Common myeloid progenitor, CD34-positive (primary cell): ENCODE measurements at regions not wholly inside any gene's neighbourhood (a gene's known extent, or its start where the extent isn't known, plus 50 kb on each side); places are given as distances from the start of the nearest gene placed in this dataset.
A peak's percentile ranks its signal among the peaks of the same experiment; 100 is the strongest.

Source experiments
- CTCF ChIA-PET: fragments of 350-600 bp; sonication (Branson Sonifier 250); formaldehyde crosslinking; loops from one replicate; lab custom pipeline; 2021; ENCODE audit warnings: antibody characterized with exemption; lab: Charles Lee
- POLR2A ChIA-PET: fragments of 350-600 bp; sonication (Branson Sonifier 250); formaldehyde crosslinking; loops from one replicate; lab custom pipeline; 2021; ENCODE audit warnings: antibody characterized with exemption; lab: Charles Lee
- DNase-seq, 3 donors: peaks; one replicate each; pipeline versions ENCODE4 v3.0.0 to v3.0.0-alpha.2; 2013
- H3K27ac ChIP-seq, 2 experiments: 1 replicate in 1 of 2; 2 replicates in 1 of 2; pipeline ENCODE4 v1.7.0; 2013; ENCODE audit warnings: inconsistent platforms in 2 of 2, low read length in 2 of 2, mild to moderate bottlenecking in 2 of 2, low read depth in 1 of 2, moderate library complexity in 1 of 2; ENCODE audit not compliant: severe bottlenecking in 2 of 2, insufficient read depth in 1 of 2, poor library complexity in 1 of 2
- H3K27me3 ChIP-seq, 5 experiments: replicated peaks in 2 of 5; 1 replicate in 3 of 5; 2 replicates in 2 of 5; pipeline versions ENCODE4 v1.6.1 to v1.7.0; 2013; ENCODE audit warnings: low read length in 4 of 5, mild to moderate bottlenecking in 2 of 5, moderate library complexity in 2 of 5, inconsistent platforms in 1 of 5; ENCODE audit not compliant: insufficient read depth in 5 of 5, control insufficient read depth in 4 of 5
- H3K36me3 ChIP-seq, 4 experiments: 1 replicate in 2 of 4; 2 replicates in 2 of 4; pipeline versions ENCODE4 v1.6.1 to v1.7.0; 2013; ENCODE audit warnings: low read length in 3 of 4, control low read depth in 1 of 4, mild to moderate bottlenecking in 1 of 4; ENCODE audit not compliant: control insufficient read depth in 4 of 4, insufficient read depth in 4 of 4
- H3K4me1 ChIP-seq, 4 experiments: 1 replicate in 3 of 4; 2 replicates in 1 of 4; pipeline versions ENCODE4 v1.6.1 to v1.7.1; 2013; ENCODE audit warnings: low read length in 3 of 4, mild to moderate bottlenecking in 3 of 4, control low read depth in 1 of 4, inconsistent platforms in 1 of 4, moderate library complexity in 1 of 4; ENCODE audit not compliant: control insufficient read depth in 4 of 4, insufficient read depth in 4 of 4; ENCODE audit errors: control extremely low read depth in 1 of 4
- H3K4me3 ChIP-seq, 7 experiments: 1 replicate in 4 of 7; 2 replicates in 3 of 7; pipeline versions ENCODE4 v1.5.1 to v1.7.0; 2013; ENCODE audit warnings: mild to moderate bottlenecking in 7 of 7, low read length in 6 of 7, moderate library complexity in 6 of 7, inconsistent platforms in 2 of 7, low read depth in 2 of 7, control low read depth in 1 of 7; ENCODE audit not compliant: insufficient read depth in 4 of 7, control insufficient read depth in 1 of 7; ENCODE audit errors: extremely low read depth in 1 of 7
- H3K9me3 ChIP-seq, 5 experiments: 1 replicate in 4 of 5; 2 replicates in 1 of 5; pipeline versions ENCODE4 v1.6.1 to v1.7.1; 2013; ENCODE audit warnings: low read length in 4 of 5, mild to moderate bottlenecking in 2 of 5, inconsistent platforms in 1 of 5, low read depth in 1 of 5, moderate library complexity in 1 of 5; ENCODE audit not compliant: control insufficient read depth in 4 of 5, insufficient read depth in 2 of 5; ENCODE audit errors: control extremely low read depth in 1 of 5
- WGBS: methylation state at CpG from one replicate; pipeline ENCODE4 v1.1.5; 2013; ENCODE audit not compliant: insufficient coverage; 5-methylcytosine and 5-hydroxymethylcytosine counted together

DNA sequence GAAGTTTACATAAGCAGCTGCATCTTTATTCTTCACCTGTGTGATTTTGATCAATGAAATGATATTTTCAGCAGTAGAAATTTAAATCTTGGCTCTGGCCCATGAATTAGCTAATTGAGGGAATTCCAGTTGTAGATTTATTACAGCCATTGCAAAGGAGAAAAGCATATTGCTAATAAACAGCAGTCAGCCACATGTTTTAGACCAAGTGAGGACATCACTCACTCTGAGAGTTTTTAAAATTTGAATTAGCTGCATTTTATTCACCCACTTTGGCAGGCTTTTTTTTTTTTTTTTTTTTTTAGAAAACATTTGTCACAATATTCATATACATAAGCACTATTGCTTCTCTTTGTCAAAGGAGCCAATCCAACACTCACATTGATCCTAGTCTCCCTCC lies 479.4 kb upstream of the VRK2 start:
- Histone ChIP-seq H3K9me3 (no peaks in the 10 kb centered on the region), H3K27ac (no peak overlapping the region), H3K36me3 (no peaks in the 10 kb centered on the region), H3K27me3 (no peaks in the 10 kb centered on the region), H3K4me1 (no peaks in the 10 kb centered on the region), H3K4me3 (no peak overlapping the region)
- POLR2A ChIA-PET: no interaction called here
- no peak for DNase-seq
- CTCF ChIA-PET: interaction anchor here (2.0 kb wide), 1 partner anchor 14 kb away, joined by 4 read pairs; no protein-coding TSS in a partner anchor

DNA sequence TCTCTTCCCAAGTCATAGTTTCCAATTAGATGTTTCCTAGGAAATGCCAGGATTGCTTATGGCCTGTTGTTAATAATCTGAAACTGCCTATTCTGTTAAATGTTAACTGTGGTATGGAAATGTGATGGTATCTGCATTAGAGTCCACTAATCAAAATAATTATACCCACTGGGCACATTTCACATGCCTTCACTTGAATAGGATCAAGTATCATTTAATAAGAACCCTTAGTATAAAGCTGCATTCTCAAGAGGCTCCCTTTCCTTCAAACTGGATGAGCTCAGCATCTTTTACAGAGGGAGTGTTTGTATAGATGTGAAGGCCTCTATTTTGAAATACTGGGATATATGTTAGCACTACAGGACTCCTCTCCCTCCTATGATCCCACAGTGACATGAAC lies 477.2 kb upstream of the VRK2 start:
- H3K4me1 ChIP-seq: no peaks in the 10 kb centered on the region
- H3K27me3 ChIP-seq: no peaks in the 10 kb centered on the region
- DNase-seq: no peak
- ChIA-PET CTCF (no interaction called here), POLR2A (no interaction called here)
- no peaks in the 10 kb centered on the region for H3K36me3 ChIP-seq
- H3K27ac ChIP-seq: no peak overlapping the region
- no peak overlapping the region for H3K4me3 ChIP-seq
- no peaks in the 10 kb centered on the region for H3K9me3 ChIP-seq

DNA sequence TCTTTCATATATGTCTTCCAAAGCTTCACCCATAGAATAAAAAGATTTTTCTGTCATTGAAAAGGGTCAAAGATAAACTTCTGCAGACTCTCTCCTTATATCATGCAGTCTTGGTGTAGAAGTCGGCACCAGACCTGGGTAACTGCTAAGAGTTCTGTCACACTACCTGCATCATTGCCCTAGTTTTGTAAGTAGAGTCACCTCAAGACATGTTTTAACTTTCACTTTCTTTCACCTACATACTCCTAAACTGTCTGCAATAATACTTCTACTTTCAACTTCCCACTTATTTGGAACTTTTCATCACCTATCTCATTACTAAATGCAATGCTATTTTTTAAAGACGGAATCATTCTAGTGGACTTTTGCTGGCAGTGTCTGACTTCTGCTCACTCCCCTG lies 475.6 kb upstream of the VRK2 start:
- Histone ChIP-seq H3K9me3 (no peaks in the 10 kb centered on the region), H3K27me3 (no peaks in the 10 kb centered on the region), H3K4me3 (no peak overlapping the region), H3K27ac (no peak overlapping the region), H3K36me3 (no peaks in the 10 kb centered on the region), H3K4me1 (no peaks in the 10 kb centered on the region)
- POLR2A ChIA-PET: no interaction called here
- CTCF ChIA-PET: no interaction called here
- WGBS: 100% methylated on average over 2 of the region's 2 CpGs
- DNase-seq: no peak

DNA sequence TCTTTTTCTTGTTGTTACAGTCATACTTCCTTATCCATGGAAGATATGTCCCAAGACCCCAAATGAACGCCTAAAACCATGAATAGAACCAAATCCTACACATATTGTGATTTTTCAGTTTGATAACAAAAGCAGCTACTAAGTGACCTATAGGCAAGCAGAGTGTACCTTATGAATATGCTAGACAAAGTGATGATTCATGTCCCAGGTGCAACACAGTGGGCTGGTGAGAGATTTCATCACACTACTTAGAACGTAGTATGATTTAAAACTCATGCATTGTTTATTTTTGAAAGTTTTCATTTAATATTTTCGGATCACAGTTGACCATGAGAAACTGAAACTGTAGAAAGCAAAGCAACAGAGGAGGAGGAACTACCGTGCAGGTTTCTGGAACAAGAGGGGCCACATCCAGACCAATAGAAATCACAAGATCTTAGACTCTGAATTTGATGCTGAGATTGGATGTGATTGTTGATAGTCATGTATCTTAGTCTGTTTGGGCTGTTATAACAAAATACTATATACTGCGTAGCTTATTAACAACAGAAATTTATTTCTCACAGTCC lies 470.8 kb upstream of the VRK2 start:
- H3K36me3 ChIP-seq: no peaks in the 10 kb centered on the region
- 100% methylated on average over 1 of the region's 5 CpGs for WGBS
- no peak overlapping the region for H3K4me3 ChIP-seq
- POLR2A ChIA-PET: no interaction called here
- no peaks in the 10 kb centered on the region for H3K27me3 ChIP-seq
- CTCF ChIA-PET: no interaction called here
- no peaks in the 10 kb centered on the region for H3K4me1 ChIP-seq
- no peak for DNase-seq
- no peak overlapping the region for H3K27ac ChIP-seq
- H3K9me3 ChIP-seq: no peaks in the 10 kb centered on the region

DNA sequence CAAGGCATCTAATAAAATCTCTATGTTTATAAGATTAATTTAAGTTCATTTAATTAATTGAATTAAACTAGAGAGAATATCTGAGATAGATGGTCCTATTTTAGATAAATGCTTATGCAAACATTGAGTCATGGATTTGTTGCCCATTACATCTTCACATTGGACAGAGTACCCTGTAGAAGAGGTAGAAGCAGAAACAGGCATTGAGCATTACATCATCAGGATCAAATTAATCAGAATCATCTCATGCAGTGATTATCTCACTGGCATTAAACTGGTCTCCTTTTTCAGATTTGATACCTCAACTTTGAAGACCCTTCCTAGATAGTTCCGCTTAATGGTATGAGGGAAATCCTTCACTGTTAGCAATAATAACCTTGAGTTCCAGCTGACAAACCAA lies 469.6 kb upstream of the VRK2 start:
- POLR2A ChIA-PET: no interaction called here
- H3K27me3 ChIP-seq: no peaks in the 10 kb centered on the region
- no peak overlapping the region for H3K27ac ChIP-seq
- DNase-seq: no peak
- no peaks in the 10 kb centered on the region for H3K9me3 ChIP-seq
- no CpG with 5 or more reads among the region's 1 CpG for WGBS
- no peaks in the 10 kb centered on the region for H3K36me3 ChIP-seq
- no peak overlapping the region for H3K4me3 ChIP-seq
- CTCF ChIA-PET: no interaction called here
- H3K4me1 ChIP-seq: no peaks in the 10 kb centered on the region

DNA sequence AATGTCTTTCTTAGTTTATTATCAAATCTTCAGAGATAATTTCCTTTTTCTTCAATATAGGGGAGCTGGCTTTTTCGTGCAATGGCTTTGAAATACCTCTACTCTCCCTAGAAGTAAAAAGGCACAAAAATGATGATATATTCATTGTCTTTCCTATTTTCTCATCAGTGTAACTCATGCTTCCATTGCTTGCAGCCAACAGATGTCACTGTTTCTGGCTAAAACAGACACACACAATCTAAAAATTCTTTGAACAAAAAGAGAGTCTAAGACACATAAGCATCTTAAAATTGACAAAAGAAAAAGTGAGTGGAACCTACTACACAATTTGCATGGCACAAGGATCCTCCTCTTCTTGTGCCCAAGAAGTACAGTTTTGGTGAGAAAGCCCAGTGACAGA lies 448.7 kb upstream of the VRK2 start:
- Histone ChIP-seq H3K9me3 (no peaks in the 10 kb centered on the region), H3K27me3 (no peaks in the 10 kb centered on the region), H3K4me1 (peaks cover 18 to 46% (median 38%) of the 10 kb centered on the region in 4 experiments), H3K27ac (peak overlapping the region in 1 of 2 experiments; percentile 67), H3K4me3 (no peak overlapping the region), H3K36me3 (no peaks in the 10 kb centered on the region)
- ChIA-PET CTCF (no interaction called here), POLR2A (no interaction called here)
- no CpG with 5 or more reads among the region's 1 CpG for WGBS
- no peak for DNase-seq

DNA sequence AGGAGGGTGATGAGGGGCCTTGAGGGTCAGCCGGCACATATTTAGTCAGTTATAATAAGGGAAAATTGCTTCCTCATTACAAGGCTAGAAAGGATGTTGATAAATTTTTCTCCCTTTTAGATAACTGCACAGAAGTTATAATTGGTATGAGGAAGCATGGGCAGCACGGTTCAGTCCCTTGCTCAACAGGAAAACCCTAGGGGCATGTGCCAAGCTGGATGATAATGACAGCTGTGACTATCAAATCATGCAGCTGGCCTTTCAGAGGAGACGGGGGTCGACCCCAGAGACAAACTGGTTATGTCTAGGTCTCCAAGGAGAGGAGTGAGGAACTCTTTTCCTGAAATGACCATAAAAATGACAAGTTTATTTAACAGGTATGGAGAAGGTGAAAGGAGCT lies 448.1 kb upstream of the VRK2 start:
- no peaks in the 10 kb centered on the region for H3K36me3 ChIP-seq
- DNase-seq: peak; percentile 45 to 86 (median 77)
- POLR2A ChIA-PET: no interaction called here
- H3K27me3 ChIP-seq: no peaks in the 10 kb centered on the region
- peak overlapping the region in 2 of 7 experiments; percentile 7 to 16 for H3K4me3 ChIP-seq
- CTCF ChIA-PET: no interaction called here
- peaks cover 18 to 48% (median 38%) of the 10 kb centered on the region in 4 experiments for H3K4me1 ChIP-seq
- peak overlapping the region in 1 of 2 experiments; percentile 67 for H3K27ac ChIP-seq
- H3K9me3 ChIP-seq: no peaks in the 10 kb centered on the region
- 0% methylated on average over 2 of the region's 4 CpGs for WGBS
